H1 (cell line): ENCODE measurements at regions not wholly inside any gene's neighbourhood (a gene's known extent, or its start where the extent isn't known, plus 50 kb on each side); places are given as distances from the start of the nearest gene placed in this dataset.

Experiments
- CTCF ChIA-PET: fragments of 300-600 bp; sonication (Branson Sonifier 250); formaldehyde crosslinking; loops from one replicate; lab custom pipeline; 2021; ENCODE audit not compliant: partially characterized antibody; lab: Charles Lee
- POLR2A ChIA-PET: fragments of 300-600 bp; sonication (Branson Sonifier 250); formaldehyde crosslinking; loops from one replicate; lab custom pipeline; 2021; ENCODE audit warnings: inconsistent platforms; ENCODE audit not compliant: partially characterized antibody; lab: Charles Lee
- DNase-seq, 2 experiments: peaks; one replicate each; pipeline versions ENCODE4 v3.0.0 to v3.0.0-alpha.2; 2010 to 2022; ENCODE audit warnings: low spot score in 2 of 2, low read depth in 1 of 2, mixed read lengths in 1 of 2
- FAIRE-seq: peaks from 2 replicates; lab custom pipeline; 2011; peaks lifted over from hg19 to GRCh38; lab: Jason Lieb, UNC
- H2AFZ ChIP-seq: 2 replicates; pipeline ENCODE4 v1.8.1; 2012; ENCODE audit warnings: low read length, inconsistent platforms
- H2AK5ac ChIP-seq: 2 replicates; pipeline ENCODE4 v1.6.1; 2013; ENCODE audit warnings: low read depth, low read length
- H2BK120ac ChIP-seq: replicated peaks from 2 replicates; pipeline ENCODE3; 2013; ENCODE audit warnings: low read depth, low read length, inconsistent platforms
- H2BK12ac ChIP-seq: 2 replicates; pipeline ENCODE4 v1.6.1; 2013; ENCODE audit warnings: low read depth, low read length
- H2BK15ac ChIP-seq: 2 replicates; pipeline ENCODE4 v1.6.1; 2013; ENCODE audit warnings: low read length
- H2BK20ac ChIP-seq: 2 replicates; pipeline ENCODE4 v1.6.1; 2013; ENCODE audit warnings: low read length
- H2BK5ac ChIP-seq: 2 replicates; pipeline ENCODE4 v1.6.1; 2013; ENCODE audit warnings: low read depth, low read length
- H3K14ac ChIP-seq: 2 replicates; pipeline ENCODE4 v1.6.1; 2013; ENCODE audit warnings: inconsistent platforms; ENCODE audit not compliant: insufficient read length
- H3K18ac ChIP-seq: 2 replicates; pipeline ENCODE4 v1.6.1; 2013; ENCODE audit warnings: low read length; ENCODE audit errors: extremely low read depth
- H3K23ac ChIP-seq: 2 replicates; pipeline ENCODE4 v1.6.1; 2013; ENCODE audit warnings: inconsistent platforms; ENCODE audit not compliant: insufficient read length
- H3K23me2 ChIP-seq: 2 replicates; pipeline ENCODE4 v1.6.1; 2013; ENCODE audit warnings: low read depth, low read length
- H3K27ac ChIP-seq: 2 replicates; pipeline ENCODE4 v1.6.1; 2011; ENCODE audit warnings: low read depth, low read length, inconsistent platforms
- H3K27me3 ChIP-seq, 4 experiments: replicated peaks in 1 of 4; 1 replicate in 1 of 4; 2 replicates in 3 of 4; pipeline versions ENCODE4 v1.6.1 to v1.8.1; 2011 to 2013; ENCODE audit warnings: low read length in 3 of 4, mild to moderate bottlenecking in 3 of 4, inconsistent platforms in 2 of 4, mixed read lengths in 2 of 4, moderate library complexity in 1 of 4; ENCODE audit not compliant: control insufficient read depth in 3 of 4, insufficient read depth in 3 of 4; ENCODE audit errors: extremely low read depth in 1 of 4
- H3K36me3 ChIP-seq, 4 experiments: 2 replicates each; pipeline versions ENCODE4 v1.6.1 to v1.8.1; 2011 to 2013; ENCODE audit warnings: mild to moderate bottlenecking in 4 of 4, low read length in 3 of 4, moderate library complexity in 2 of 4, control low read depth in 1 of 4, inconsistent platforms in 1 of 4; ENCODE audit not compliant: insufficient read depth in 4 of 4, control insufficient read depth in 2 of 4
- H3K4ac ChIP-seq: replicated peaks from 2 replicates; pipeline ENCODE3; 2013; ENCODE audit warnings: low read length, low read depth, mixed read lengths, inconsistent platforms; ENCODE audit not compliant: insufficient read length
- H3K4me1 ChIP-seq, 4 experiments: replicated peaks in 1 of 4; 1 replicate in 1 of 4; 2 replicates in 3 of 4; pipeline versions ENCODE4 v1.6.1 to v1.8.1; 2011 to 2013; ENCODE audit warnings: low read length in 3 of 4, inconsistent platforms in 2 of 4, mixed read lengths in 1 of 4; ENCODE audit not compliant: insufficient read depth in 4 of 4, control insufficient read depth in 3 of 4
- H3K4me2 ChIP-seq, 2 experiments: 2 replicates each; pipeline versions ENCODE4 v1.6.1 to v1.8.1; 2011 to 2013; ENCODE audit warnings: low read depth in 2 of 2, low read length in 2 of 2, control low read depth in 1 of 2, inconsistent platforms in 1 of 2, mild to moderate bottlenecking in 1 of 2; ENCODE audit not compliant: insufficient read depth in 1 of 2
- H3K4me3 ChIP-seq, 4 experiments: fragments of 200-600, 300-600 bp in 1 of 4; sonication (generic), shearing (Covaris generic), sonication (Bioruptor Twin) in 1 of 4; 2 replicates each; pipeline versions ENCODE4 v1.5.1 to v1.8.1; 2011 to 2016; ENCODE audit warnings: low read length in 4 of 4, low read depth in 3 of 4, control low read depth in 2 of 4, inconsistent platforms in 2 of 4, mild to moderate bottlenecking in 2 of 4, mixed read lengths in 1 of 4, moderate library complexity in 1 of 4; ENCODE audit not compliant: insufficient read depth in 2 of 4; ENCODE audit errors: extremely low read depth in 1 of 4
- H3K56ac ChIP-seq: replicated peaks from 2 replicates; pipeline ENCODE3; 2013; ENCODE audit warnings: low read depth, mild to moderate bottlenecking, mixed read lengths, low read length, inconsistent platforms; ENCODE audit not compliant: insufficient read length
- H3K79me1 ChIP-seq: 2 replicates; pipeline ENCODE4 v1.6.1; 2013; ENCODE audit warnings: low read depth, low read length, control low read depth
- H3K79me2 ChIP-seq, 2 experiments: 2 replicates each; pipeline versions ENCODE4 v1.6.1 to v1.8.1; 2012 to 2013; ENCODE audit warnings: low read length in 2 of 2, mild to moderate bottlenecking in 2 of 2, inconsistent platforms in 1 of 2; ENCODE audit not compliant: insufficient read depth in 2 of 2, control insufficient read depth in 1 of 2
- H3K9ac ChIP-seq, 4 experiments: replicated peaks in 1 of 4; 1 replicate in 1 of 4; 2 replicates in 3 of 4; pipeline versions ENCODE4 v1.6.1 to v1.8.1; 2011 to 2013; ENCODE audit warnings: low read depth in 3 of 4, low read length in 3 of 4, control low read depth in 2 of 4, mild to moderate bottlenecking in 2 of 4, moderate library complexity in 2 of 4, inconsistent platforms in 1 of 4; ENCODE audit errors: extremely low read depth in 1 of 4
- H3K9me3 ChIP-seq, 2 experiments: 2 replicates each; pipeline versions ENCODE4 v1.6.1 to v1.8.1; 2012 to 2013; ENCODE audit warnings: mild to moderate bottlenecking in 2 of 2, moderate library complexity in 2 of 2, control low read depth in 1 of 2, inconsistent platforms in 1 of 2, low read depth in 1 of 2, low read length in 1 of 2, mixed read lengths in 1 of 2; ENCODE audit not compliant: insufficient read depth in 2 of 2
- H4K20me1 ChIP-seq, 2 experiments: replicated peaks in 1 of 2; 2 replicates each; pipeline versions ENCODE3 to v1.8.1; 2011 to 2013; ENCODE audit warnings: inconsistent platforms in 2 of 2, low read length in 2 of 2, mild to moderate bottlenecking in 1 of 2; ENCODE audit not compliant: insufficient read depth in 2 of 2, control insufficient read depth in 1 of 2
- H4K5ac ChIP-seq: 2 replicates; pipeline ENCODE4 v1.6.1; 2013; ENCODE audit warnings: low read length, low read depth, mixed read lengths, inconsistent platforms; ENCODE audit not compliant: insufficient read length
- H4K8ac ChIP-seq: 2 replicates; pipeline ENCODE4 v1.8.0; 2013; ENCODE audit warnings: mild to moderate bottlenecking, moderate library complexity, low read length, inconsistent platforms; ENCODE audit not compliant: insufficient read depth; ENCODE audit errors: extremely low read depth
- H4K91ac ChIP-seq: replicated peaks from 2 replicates; pipeline ENCODE3; 2013; ENCODE audit warnings: low read length, mixed read lengths, inconsistent platforms; ENCODE audit not compliant: insufficient read length
- SIRT6 ChIP-seq: IDR thresholded peaks from one replicate; pipeline ENCODE4 v1.7.1; 2012; ENCODE audit warnings: low read length, inconsistent platforms
- TCF12 ChIP-seq: IDR thresholded peaks from 2 replicates; pipeline ENCODE4 v1.6.1; 2011; ENCODE audit warnings: low read depth, mild to moderate bottlenecking, low read length
- WGBS, 2 experiments: shearing (Covaris generic) in 1 of 2; methylation state at CpG; one replicate each; pipeline versions ENCODE4 v1.1.6 to v1.1.7; 2013 to 2015; ENCODE audit warnings: low lambda C conversion rate in 2 of 2, mixed read lengths in 2 of 2, inconsistent platforms in 1 of 2, low coverage in 1 of 2, missing lambda C conversion rate in 1 of 2; ENCODE audit not compliant: insufficient replicate concordance in 2 of 2, insufficient coverage in 1 of 2, insufficient read length in 1 of 2; ENCODE audit errors: extremely low coverage in 1 of 2, missing lambda C conversion rate in 1 of 2; 5-methylcytosine and 5-hydroxymethylcytosine counted together

DNA sequence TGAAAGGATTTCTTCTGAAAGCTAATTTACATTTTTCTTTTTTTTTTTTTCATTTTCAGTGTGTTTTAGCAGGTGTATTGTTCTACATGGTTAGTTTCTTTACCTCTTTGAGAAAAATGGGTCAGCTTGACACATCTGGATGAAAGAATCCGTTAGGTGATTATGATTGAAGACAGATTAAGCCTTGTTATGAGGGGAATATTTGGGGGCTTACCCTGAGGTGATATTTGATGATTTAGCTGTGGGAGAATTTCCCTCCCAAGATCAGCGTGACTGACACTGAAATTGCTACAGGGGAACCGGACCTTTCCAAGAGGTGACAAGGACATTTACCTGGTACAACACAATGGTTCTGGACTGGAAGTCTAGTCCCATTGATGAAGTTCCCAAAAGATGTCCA is 147.5 kb downstream of the NFKBIZ start:
- H2AFZ ChIP-seq, result no peak overlapping the region
- no peak overlapping the region for H3K18ac ChIP-seq
- H4K91ac ChIP-seq, result no peak overlapping the region
- no peaks in the 10 kb centered on the region for H3K27me3 ChIP-seq
- H3K56ac ChIP-seq, result no peak overlapping the region
- 87% methylated on average over 3 of the region's 3 CpGs; no CpG with 5 or more reads in 1 of the 2 experiments for WGBS, 2 experiments
- DNase-seq (no peak), FAIRE-seq (no peak)
- H4K8ac ChIP-seq, result no peak overlapping the region
- H2BK120ac ChIP-seq, result no peak overlapping the region
- no peak overlapping the region for H3K4me2 ChIP-seq
- H3K79me1 ChIP-seq, result no peaks in the 10 kb centered on the region
- no peaks in the 10 kb centered on the region for H3K4me1 ChIP-seq
- no peak overlapping the region for H2BK12ac ChIP-seq
- H3K4ac ChIP-seq, result no peak overlapping the region
- no peak overlapping the region for H2BK15ac ChIP-seq
- H3K23me2 ChIP-seq, result no peaks in the 10 kb centered on the region
- H3K9me3 ChIP-seq, result no peaks in the 10 kb centered on the region
- no peak overlapping the region for H3K14ac ChIP-seq
- no peak overlapping the region for H4K5ac ChIP-seq
- H2AK5ac ChIP-seq, result no peak overlapping the region
- no peak overlapping the region for H3K23ac ChIP-seq
- H3K36me3 ChIP-seq, result no peaks in the 10 kb centered on the region
- H2BK20ac ChIP-seq, result no peak overlapping the region
- no peak overlapping the region for H3K27ac ChIP-seq
- H3K79me2 ChIP-seq, result no peaks in the 10 kb centered on the region
- ChIA-PET POLR2A (no interaction called here), CTCF (interaction anchor here (0.7 to 1.6 kb wide), 4 partner anchors 12 to 1419 kb away, joined by 3 to 6 read pairs (median 4); no protein-coding TSS in a partner anchor)
- no peak overlapping the region for H3K9ac ChIP-seq
- no peak overlapping the region for H3K4me3 ChIP-seq
- H2BK5ac ChIP-seq, result no peak overlapping the region
- H4K20me1 ChIP-seq, result no peaks in the 10 kb centered on the region
- TF ChIP-seq TCF12 (no peak), SIRT6 (no peak)
